Ishikawa (cell line): ENCODE measurements at regions not wholly inside any gene's neighbourhood (a gene's known extent, or its start where the extent isn't known, plus 50 kb on each side); places are given as distances from the start of the nearest gene placed in this dataset.

Experiments
- CEBPB ChIP-seq: IDR thresholded peaks from 2 replicates; pipeline ENCODE4 v1.6.1; 2012
- CREB1 ChIP-seq: IDR thresholded peaks from 2 replicates; pipeline ENCODE4 v1.6.1; 2012; ENCODE audit warnings: low read depth
- EGR1 ChIP-seq: IDR thresholded peaks from 2 replicates; pipeline ENCODE4 v1.6.1; 2012
- EP300 ChIP-seq: IDR thresholded peaks from 2 replicates; pipeline ENCODE4 v1.6.1; 2012; ENCODE audit warnings: borderline replicate concordance
- FOXM1 ChIP-seq: IDR thresholded peaks from 2 replicates; pipeline ENCODE4 v1.6.1; 2012; ENCODE audit warnings: low read depth, borderline replicate concordance
- MAX ChIP-seq: IDR thresholded peaks from 2 replicates; pipeline ENCODE4 v1.6.1; 2012
- NFIC ChIP-seq: IDR thresholded peaks from 2 replicates; pipeline ENCODE4 v1.6.1; 2012
- RAD21 ChIP-seq: IDR thresholded peaks from 2 replicates; pipeline ENCODE4 v1.6.1; 2012; ENCODE audit warnings: low read depth
- REST ChIP-seq: IDR thresholded peaks from 2 replicates; pipeline ENCODE4 v1.6.1; 2012; ENCODE audit warnings: low read depth, mild to moderate bottlenecking
- TAF1 ChIP-seq: IDR thresholded peaks from 2 replicates; pipeline ENCODE4 v1.6.1; 2012; ENCODE audit warnings: low read depth, mild to moderate bottlenecking
- TCF12 ChIP-seq: IDR thresholded peaks from 2 replicates; pipeline ENCODE4 v1.6.1; 2012; ENCODE audit warnings: low read depth
- TEAD4 ChIP-seq: IDR thresholded peaks from 2 replicates; pipeline ENCODE4 v1.6.1; 2012
- USF1 ChIP-seq: IDR thresholded peaks from 2 replicates; pipeline ENCODE4 v1.6.1; 2012
- YY1 ChIP-seq: IDR thresholded peaks from 2 replicates; pipeline ENCODE4 v1.6.1; 2012; ENCODE audit warnings: low read depth
- ZBTB7A ChIP-seq: IDR thresholded peaks from 2 replicates; pipeline ENCODE4 v1.6.1; 2012; ENCODE audit warnings: low read depth

GRCh38 chr4:54556587-54556986, 101.2 kb upstream of the KIT start:
- TF ChIP-seq CEBPB (no peak), NFIC (no peak), TAF1 (no peak), MAX (no peak), TEAD4 (no peak), EP300 (no peak), RAD21 (no peak), REST (no peak), USF1 (no peak), TCF12 (no peak), YY1 (no peak), EGR1 (no peak)

GRCh38 chr4:54558889-54559677, 98.7 kb upstream of the KIT start:
- no peak for TF ChIP-seq REST
- no peak for TF ChIP-seq TAF1
- TF ChIP-seq FOXM1 = no peak

GRCh38 chr4:54560513-54560912, 97.2 kb upstream of the KIT start:
- TF ChIP-seq CREB1 = no peak
- no peak for TF ChIP-seq ZBTB7A

- TF ChIP-seq TEAD4 (no peak), ZBTB7A (no peak), EP300 (no peak), CEBPB (no peak), TCF12 (no peak), USF1 (no peak), MAX (no peak), TAF1 (no peak), FOXM1 (no peak), REST (no peak), YY1 (no peak), CREB1 (no peak), RAD21 (no peak), NFIC (no peak), EGR1 (no peak)
Observed at GRCh38 chr4:54561940-54562339, 95.8 kb upstream of the KIT start.

GRCh38 chr4:54566608-54567007, 91.1 kb upstream of the KIT start:
- TF ChIP-seq NFIC (no peak), MAX (no peak), CEBPB (no peak), USF1 (no peak), CREB1 (no peak), EP300 (no peak), YY1 (no peak), TAF1 (no peak), ZBTB7A (no peak), EGR1 (no peak), RAD21 (no peak), REST (no peak), TCF12 (no peak), TEAD4 (no peak), FOXM1 (no peak)
